WI38 (cell line): ENCODE measurements at regions not wholly inside any gene's neighbourhood (a gene's known extent, or its start where the extent isn't known, plus 50 kb on each side); places are given as distances from the start of the nearest gene placed in this dataset.

Experiments used
- H3K4me3 ChIP-seq: 2 replicates; pipeline ENCODE4 v1.5.1; 2011; ENCODE audit warnings: low read depth, mild to moderate bottlenecking, control low read depth, low read length
- TF ChIP-seq, protein P1 (sequence below): IDR thresholded peaks from 2 replicates; pipeline ENCODE4 v1.5.1; 2012; ENCODE audit warnings: low read depth, mild to moderate bottlenecking, control low read depth, low read length

DNA sequence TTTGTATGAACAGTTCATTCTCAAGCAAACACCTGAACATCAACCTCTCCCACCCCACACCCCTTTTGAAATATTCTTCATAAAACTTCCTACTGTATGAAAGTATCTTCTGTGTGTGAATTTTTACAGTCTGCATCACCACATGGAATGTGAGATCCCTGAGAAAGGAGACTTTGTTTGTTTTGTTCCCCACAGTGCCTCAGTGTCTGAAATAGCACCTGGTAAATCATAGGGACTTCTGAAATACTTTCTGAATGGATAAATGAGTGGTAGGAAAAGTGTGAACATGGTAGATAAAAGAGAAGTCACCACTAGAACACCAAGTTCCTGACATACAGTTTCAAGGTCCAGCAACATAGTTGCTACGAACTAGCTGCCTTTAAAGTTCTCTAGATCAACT, 1071.2 kb downstream of the EFNB2 start:
- TF ChIP-seq, protein P1, sequence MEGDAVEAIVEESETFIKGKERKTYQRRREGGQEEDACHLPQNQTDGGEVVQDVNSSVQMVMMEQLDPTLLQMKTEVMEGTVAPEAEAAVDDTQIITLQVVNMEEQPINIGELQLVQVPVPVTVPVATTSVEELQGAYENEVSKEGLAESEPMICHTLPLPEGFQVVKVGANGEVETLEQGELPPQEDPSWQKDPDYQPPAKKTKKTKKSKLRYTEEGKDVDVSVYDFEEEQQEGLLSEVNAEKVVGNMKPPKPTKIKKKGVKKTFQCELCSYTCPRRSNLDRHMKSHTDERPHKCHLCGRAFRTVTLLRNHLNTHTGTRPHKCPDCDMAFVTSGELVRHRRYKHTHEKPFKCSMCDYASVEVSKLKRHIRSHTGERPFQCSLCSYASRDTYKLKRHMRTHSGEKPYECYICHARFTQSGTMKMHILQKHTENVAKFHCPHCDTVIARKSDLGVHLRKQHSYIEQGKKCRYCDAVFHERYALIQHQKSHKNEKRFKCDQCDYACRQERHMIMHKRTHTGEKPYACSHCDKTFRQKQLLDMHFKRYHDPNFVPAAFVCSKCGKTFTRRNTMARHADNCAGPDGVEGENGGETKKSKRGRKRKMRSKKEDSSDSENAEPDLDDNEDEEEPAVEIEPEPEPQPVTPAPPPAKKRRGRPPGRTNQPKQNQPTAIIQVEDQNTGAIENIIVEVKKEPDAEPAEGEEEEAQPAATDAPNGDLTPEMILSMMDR: no peak
- no peak overlapping the region for H3K4me3 ChIP-seq

DNA sequence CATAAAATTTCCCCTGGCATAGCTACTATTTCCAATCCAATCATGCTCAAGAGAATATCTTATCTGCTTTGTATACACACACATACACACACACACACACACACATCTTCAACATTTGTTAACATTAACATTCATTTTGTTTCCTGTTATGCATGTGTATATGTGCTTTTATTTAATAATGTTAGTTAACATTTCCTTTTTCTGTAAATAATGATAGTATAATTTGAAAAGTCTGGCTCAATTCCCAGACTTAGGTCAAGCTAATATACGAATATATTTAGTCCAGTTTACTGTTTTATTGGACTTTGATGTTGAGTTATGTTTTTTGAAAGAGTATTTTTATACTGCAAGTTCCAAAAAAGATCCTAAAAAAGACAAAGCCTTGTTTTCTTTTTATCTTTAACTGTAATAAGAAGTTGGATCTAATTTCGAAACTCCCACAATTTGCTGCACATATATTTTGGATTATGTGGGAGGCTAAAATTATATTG, 1072.4 kb downstream of the EFNB2 start:
- no peak overlapping the region for H3K4me3 ChIP-seq
- TF ChIP-seq, protein P1: no peak

DNA sequence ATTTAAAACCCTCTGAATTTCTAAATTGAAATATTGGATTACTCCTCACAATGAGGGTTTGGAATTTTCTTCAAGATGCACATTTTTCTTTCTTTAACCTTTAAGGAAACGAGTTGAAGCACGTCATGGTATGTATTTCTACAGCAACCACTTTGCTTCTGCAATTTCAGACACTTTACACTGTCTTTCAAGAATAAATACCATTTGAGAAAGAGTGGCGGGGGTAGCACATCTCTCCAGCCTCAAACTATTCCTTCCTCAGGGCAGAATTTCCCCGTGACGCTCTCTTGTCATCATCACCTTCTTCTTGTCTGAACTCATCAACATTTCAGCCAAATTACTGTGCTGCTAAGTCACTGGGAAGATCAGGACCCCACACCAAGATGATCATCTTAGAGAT, 1073.4 kb downstream of the EFNB2 start:
- no peak overlapping the region for H3K4me3 ChIP-seq
- TF ChIP-seq, protein P1: no peak

DNA sequence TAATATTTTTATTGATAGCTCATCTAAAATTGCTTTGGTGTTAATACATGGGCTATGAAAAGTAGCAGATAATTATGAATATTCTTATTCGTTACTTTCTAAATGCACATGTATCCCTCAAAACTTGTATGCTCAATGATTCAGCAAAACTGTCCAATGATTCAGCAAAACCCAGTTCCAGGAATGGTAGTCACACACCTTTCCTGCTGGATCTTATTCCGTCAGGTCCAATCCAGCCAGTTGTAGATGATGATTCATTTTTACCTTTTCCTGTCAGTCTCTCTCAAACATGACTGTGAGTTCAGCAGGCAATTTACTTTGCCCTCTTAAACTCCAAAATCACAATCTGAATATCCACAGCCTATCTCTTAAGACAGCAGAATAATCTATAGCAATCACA, 1082.6 kb downstream of the EFNB2 start:
- no peak overlapping the region for H3K4me3 ChIP-seq
- TF ChIP-seq, protein P1: no peak

DNA sequence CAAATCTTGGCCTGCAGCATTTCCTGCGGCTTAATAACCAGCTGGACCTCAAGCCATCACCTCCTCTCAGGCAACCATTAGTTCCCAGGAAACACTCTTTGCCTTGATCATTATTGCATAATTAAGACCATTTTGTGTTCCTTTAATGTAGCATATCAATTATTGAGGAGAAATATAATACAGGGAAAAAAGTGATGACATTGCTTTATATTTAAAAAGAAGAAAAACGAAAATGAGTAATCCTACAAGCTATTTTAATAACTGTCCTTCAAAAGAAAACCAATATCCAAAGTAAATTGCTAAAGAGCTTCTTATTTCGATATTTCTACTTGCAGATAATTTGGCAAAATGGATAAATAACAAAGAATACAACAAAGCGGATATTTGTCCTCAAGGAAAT, 1084.7 kb downstream of the EFNB2 start:
- no peak overlapping the region for H3K4me3 ChIP-seq
- TF ChIP-seq, protein P1: no peak

DNA sequence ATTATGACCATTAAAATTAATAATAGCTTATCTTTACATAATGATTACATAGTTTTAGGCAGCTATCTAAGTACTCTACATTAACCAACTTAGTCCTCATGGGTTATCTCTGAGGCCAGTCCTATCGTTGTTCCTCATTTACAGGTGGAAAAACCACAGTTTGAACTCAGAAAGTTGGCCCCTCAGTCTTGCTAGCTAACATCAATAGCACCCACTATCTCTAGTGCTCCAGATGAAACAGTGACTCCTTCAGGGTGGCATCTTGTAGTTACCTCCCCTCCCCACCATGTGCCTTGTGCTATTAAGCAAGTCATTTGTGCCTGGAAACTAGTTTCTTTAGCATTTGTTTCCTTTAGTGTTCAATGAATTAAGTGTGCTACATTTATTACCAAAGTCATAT, 1086.7 kb downstream of the EFNB2 start:
- TF ChIP-seq, protein P1: no peak
- H3K4me3 ChIP-seq: no peak overlapping the region

DNA sequence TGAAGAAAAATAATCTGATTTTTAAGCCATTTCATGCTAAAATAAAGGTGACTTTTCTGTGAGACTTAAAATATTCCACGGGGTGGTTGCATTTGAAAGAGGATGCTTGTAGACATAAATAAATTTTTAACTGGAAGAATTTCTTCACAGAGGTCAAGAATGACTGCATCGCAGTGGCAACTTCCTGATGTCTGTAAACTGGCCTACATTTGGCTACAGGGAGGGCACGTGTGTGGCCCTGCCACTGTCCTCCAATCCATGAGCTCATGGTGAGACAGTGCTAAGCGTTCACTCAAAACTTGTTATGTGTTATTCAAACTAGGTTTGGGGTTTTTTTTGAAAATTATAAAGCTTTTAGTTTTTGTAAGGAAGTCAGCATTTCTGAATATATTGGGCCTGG, 1089.3 kb downstream of the EFNB2 start:
- TF ChIP-seq, protein P1: no peak
- peak overlapping the region; percentile 22 for H3K4me3 ChIP-seq
